Uterus (tissue), 3 donors: ENCODE measurements at regions not wholly inside any gene's neighbourhood (a gene's known extent, or its start where the extent isn't known, plus 50 kb on each side); places are given as distances from the start of the nearest gene placed in this dataset.

Source experiments
- DNase-seq, 2 donors: peaks; one replicate each; pipeline ENCODE4 v3.0.0-alpha.2; 2019 to 2020
- H3K27ac ChIP-seq, 2 donors: fragments of 200-600 bp; sonication (generic); 1 replicate in 1 of 2; 2 replicates in 1 of 2; pipeline ENCODE4 v1.5.1; 2016 to 2018
- H3K27me3 ChIP-seq, 2 donors: fragments of 200-600 bp; sonication (generic); one replicate each; pipeline ENCODE4 v1.5.1; 2018 to 2019; ENCODE audit warnings: control low read depth in 1 of 2
- H3K36me3 ChIP-seq, 2 donors: fragments of 200-600 bp; sonication (generic); one replicate each; pipeline ENCODE4 v1.5.1; 2019; ENCODE audit warnings: control low read depth in 1 of 2
- H3K4me1 ChIP-seq, 2 donors: fragments of 200-600 bp; sonication (generic); one replicate each; pipeline ENCODE4 v1.5.1; 2018 to 2019; ENCODE audit warnings: control low read depth in 1 of 2
- H3K4me3 ChIP-seq, 2 donors: fragments of 200-600 bp; sonication (generic); 1 replicate in 1 of 2; 2 replicates in 1 of 2; pipeline ENCODE4 v1.5.1; 2018 to 2019; ENCODE audit warnings: mild to moderate bottlenecking in 1 of 2
- H3K9me3 ChIP-seq, 2 donors: fragments of 200-600 bp; sonication (generic); one replicate each; pipeline ENCODE4 v1.5.1; 2019; ENCODE audit warnings: control low read depth in 1 of 2
- CTCF ChIP-seq, 4 experiments: fragments of 200-600 bp in 2 of 4; fragments of 450-650 bp in 2 of 4; sonication (generic) in 2 of 4; IDR thresholded peaks; one replicate each; pipeline ENCODE4 v1.5.1; 2016 to 2019; ENCODE audit warnings: antibody characterized with exemption in 4 of 4, mild to moderate bottlenecking in 2 of 4, moderate library complexity in 1 of 4
- POLR2A ChIP-seq, 2 donors: fragments of 450-650 bp; IDR thresholded peaks; one replicate each; pipeline ENCODE4 v1.6.1; 2016; ENCODE audit warnings: antibody characterized with exemption in 2 of 2, mild to moderate bottlenecking in 1 of 2, moderate library complexity in 1 of 2
- intact Hi-C: fragments of 100-400 bp; cut with DNase I; formaldehyde crosslinking; loops from one replicate; pipeline ENCODE4 v1.15.1; 2023; ENCODE audit warnings: low total_unique reads
- donor health status: DM: yes; HTN: yes; CAD: no.

DNA sequence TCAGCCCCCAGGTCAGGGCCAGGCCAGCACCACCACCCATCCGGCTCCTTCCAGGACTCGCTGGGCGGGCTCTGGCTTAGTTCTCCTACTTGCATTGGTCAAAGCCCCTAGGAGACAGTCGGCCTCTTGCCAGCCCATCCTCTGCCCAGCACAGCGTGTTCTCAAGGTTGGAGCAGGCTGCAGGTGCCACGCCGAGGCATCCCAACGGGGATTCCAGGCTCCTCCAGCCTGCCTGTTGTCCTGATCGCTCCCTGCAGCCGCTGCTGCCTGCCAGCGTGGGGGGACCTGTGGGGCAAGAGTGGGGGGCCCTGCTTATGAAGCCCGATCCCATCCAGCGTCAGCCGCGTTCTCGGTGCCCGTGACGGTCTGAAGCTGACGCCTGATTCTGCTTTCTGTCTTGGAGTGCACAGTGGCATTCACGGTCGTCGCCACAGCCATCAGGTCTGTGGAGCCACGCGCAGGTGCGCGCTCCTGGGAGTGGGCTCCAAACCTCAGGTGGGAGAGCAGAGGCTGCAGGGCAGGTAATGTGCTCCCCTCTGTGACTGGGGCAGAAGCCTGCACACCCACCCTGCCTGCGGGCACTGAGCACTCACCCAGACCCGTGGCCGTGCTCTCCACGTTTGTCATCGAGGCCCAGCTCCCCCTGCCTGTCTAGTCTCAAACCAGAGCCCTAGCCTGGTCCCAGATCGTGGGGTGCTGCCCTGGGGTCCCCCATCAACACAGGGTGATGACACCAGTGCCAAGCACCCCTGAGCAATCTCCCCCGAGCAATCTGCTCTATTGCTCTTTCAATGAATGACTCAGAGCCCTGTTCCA is 991.6 kb downstream of the BRD1 start:
- no peaks in the 10 kb centered on the region for H3K27me3 ChIP-seq
- H3K36me3 ChIP-seq: no peaks in the 10 kb centered on the region
- H3K9me3 ChIP-seq: no peaks in the 10 kb centered on the region
- no peak for DNase-seq
- intact Hi-C loops: no loop called here
- TF ChIP-seq POLR2A (IDR thresholded peaks at IDR 0.05): no peak
- H3K4me3 ChIP-seq: no peak overlapping the region
- H3K4me1 ChIP-seq: no peaks in the 10 kb centered on the region
- H3K27ac ChIP-seq: no peak overlapping the region

- no peaks in the 10 kb centered on the region for H3K27me3 ChIP-seq
- intact Hi-C loops: no loop called here
- no peak overlapping the region for H3K4me3 ChIP-seq
- no peaks in the 10 kb centered on the region for H3K9me3 ChIP-seq
- no peak for DNase-seq
- H3K36me3 ChIP-seq: no peaks in the 10 kb centered on the region
- H3K27ac ChIP-seq: no peak overlapping the region
- no peak for TF ChIP-seq POLR2A (IDR thresholded peaks at IDR 0.05)
- no peak for TF ChIP-seq CTCF (IDR thresholded peaks at IDR 0.05)
- H3K4me1 ChIP-seq: no peaks in the 10 kb centered on the region
Measured at GRCh38 chr22:48835364-48835763, 992.3 kb downstream of the BRD1 start.

DNA sequence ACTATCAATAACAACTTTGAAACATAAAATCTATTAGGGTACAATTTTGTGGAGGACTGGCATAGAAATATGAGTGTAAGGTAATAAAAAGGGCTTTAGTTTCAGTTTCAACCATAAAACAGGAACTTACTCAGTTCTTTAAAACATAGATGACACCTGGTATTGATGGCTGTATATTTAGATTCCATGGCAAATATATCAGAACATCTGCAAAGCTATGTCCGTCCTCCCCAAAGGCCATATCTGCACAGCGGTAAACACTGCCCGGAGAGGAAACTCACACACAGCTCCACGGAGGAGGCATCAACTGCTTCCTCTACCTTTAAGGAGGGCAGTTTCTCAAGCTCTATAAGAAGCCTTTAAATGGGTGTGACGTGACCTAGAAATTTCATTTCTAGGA is 993.3 kb downstream of the BRD1 start:
- intact Hi-C loops: no loop called here
- Histone ChIP-seq H3K36me3 (no peaks in the 10 kb centered on the region), H3K27me3 (no peaks in the 10 kb centered on the region), H3K4me1 (no peaks in the 10 kb centered on the region), H3K27ac (no peak overlapping the region), H3K9me3 (no peaks in the 10 kb centered on the region), H3K4me3 (no peak overlapping the region)
- TF ChIP-seq POLR2A (IDR thresholded peaks at IDR 0.05) (no peak), CTCF (IDR thresholded peaks at IDR 0.05) (no peak)
- DNase-seq: no peak

GRCh38 chr22:48832592-48832991 is 995.1 kb downstream of the BRD1 start:
- H3K27me3 ChIP-seq: no peaks in the 10 kb centered on the region
- no peak overlapping the region for H3K27ac ChIP-seq
- no peaks in the 10 kb centered on the region for H3K4me1 ChIP-seq
- H3K9me3 ChIP-seq: no peaks in the 10 kb centered on the region
- H3K36me3 ChIP-seq: no peaks in the 10 kb centered on the region
- intact Hi-C loops: no loop called here
- no peak for DNase-seq
- no peak overlapping the region for H3K4me3 ChIP-seq
- TF ChIP-seq POLR2A (IDR thresholded peaks at IDR 0.05) (no peak), CTCF (IDR thresholded peaks at IDR 0.05) (no peak)

- DNase-seq: no peak
- H3K9me3 ChIP-seq: no peaks in the 10 kb centered on the region
- intact Hi-C loops: no loop called here
- H3K36me3 ChIP-seq: no peaks in the 10 kb centered on the region
- no peak overlapping the region for H3K4me3 ChIP-seq
- no peaks in the 10 kb centered on the region for H3K27me3 ChIP-seq
- H3K27ac ChIP-seq: no peak overlapping the region
- no peak for TF ChIP-seq CTCF (IDR thresholded peaks at IDR 0.05)
- TF ChIP-seq POLR2A (IDR thresholded peaks at IDR 0.05): no peak
- H3K4me1 ChIP-seq: no peaks in the 10 kb centered on the region
Measured at GRCh38 chr22:48829908-48830307, 997.8 kb downstream of the BRD1 start.
